Choroid plexus epithelial cell (primary cell): ENCODE measurements at regions not wholly inside any gene's neighbourhood (a gene's known extent, or its start where the extent isn't known, plus 50 kb on each side); places are given as distances from the start of the nearest gene placed in this dataset.
A peak's percentile ranks its signal among the peaks of the same experiment; 100 is the strongest.

Experiments
- DNase-seq: peaks from one replicate; pipeline ENCODE4 v3.0.0-alpha.2; 2010; ENCODE audit warnings: low read depth
- H3K4me3 ChIP-seq: 2 replicates; pipeline ENCODE4 v1.5.1; 2011; ENCODE audit warnings: low read depth, mild to moderate bottlenecking, control low read depth, low read length, moderate library complexity
- TF ChIP-seq, protein P1 (sequence below): conservative IDR thresholded peaks from 2 replicates; pipeline ENCODE4 v1.5.1; 2011; ENCODE audit warnings: low read depth, mild to moderate bottlenecking, control low read depth, inconsistent platforms, low read length, moderate library complexity

DNA sequence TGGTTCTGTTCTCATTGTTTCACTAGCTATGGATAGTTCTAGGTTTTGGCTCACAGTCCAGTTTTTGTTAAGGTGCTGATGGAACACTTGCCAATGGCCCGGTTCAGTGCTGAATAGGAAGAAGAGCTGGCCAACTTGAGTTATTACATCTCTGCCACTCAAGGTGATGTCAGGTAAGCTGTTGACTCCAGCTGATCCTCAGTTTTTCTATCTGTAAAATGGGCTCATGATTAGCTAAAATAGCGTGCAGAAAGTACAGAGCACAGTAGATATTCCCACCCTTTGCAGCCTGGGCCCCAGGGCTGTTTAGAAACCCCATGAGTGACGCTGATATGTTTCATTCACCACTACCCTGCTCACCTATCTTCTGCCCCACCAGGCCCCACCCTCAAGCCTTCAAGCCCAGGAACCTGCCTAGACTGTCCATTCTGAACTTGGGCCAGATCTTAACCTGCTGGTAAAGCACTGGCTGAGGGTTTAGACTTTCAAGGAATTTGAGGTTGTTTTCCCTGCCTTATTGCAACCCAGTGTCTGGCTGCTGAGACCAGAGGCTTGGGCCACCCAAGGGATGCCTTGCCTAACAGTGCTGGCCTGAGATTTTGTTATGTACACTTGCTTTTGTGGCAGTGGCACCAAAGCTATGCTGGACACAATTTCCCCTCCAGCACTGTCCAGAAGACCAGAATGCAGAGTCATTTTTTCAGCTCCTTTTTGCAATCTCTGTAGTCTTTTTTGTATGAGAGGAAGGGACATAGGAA lies 378.2 kb upstream of the ZMIZ1 start:
- no peak for DNase-seq
- no peak overlapping the region for H3K4me3 ChIP-seq
- TF ChIP-seq, protein P1, sequence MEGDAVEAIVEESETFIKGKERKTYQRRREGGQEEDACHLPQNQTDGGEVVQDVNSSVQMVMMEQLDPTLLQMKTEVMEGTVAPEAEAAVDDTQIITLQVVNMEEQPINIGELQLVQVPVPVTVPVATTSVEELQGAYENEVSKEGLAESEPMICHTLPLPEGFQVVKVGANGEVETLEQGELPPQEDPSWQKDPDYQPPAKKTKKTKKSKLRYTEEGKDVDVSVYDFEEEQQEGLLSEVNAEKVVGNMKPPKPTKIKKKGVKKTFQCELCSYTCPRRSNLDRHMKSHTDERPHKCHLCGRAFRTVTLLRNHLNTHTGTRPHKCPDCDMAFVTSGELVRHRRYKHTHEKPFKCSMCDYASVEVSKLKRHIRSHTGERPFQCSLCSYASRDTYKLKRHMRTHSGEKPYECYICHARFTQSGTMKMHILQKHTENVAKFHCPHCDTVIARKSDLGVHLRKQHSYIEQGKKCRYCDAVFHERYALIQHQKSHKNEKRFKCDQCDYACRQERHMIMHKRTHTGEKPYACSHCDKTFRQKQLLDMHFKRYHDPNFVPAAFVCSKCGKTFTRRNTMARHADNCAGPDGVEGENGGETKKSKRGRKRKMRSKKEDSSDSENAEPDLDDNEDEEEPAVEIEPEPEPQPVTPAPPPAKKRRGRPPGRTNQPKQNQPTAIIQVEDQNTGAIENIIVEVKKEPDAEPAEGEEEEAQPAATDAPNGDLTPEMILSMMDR, result no peak

DNA sequence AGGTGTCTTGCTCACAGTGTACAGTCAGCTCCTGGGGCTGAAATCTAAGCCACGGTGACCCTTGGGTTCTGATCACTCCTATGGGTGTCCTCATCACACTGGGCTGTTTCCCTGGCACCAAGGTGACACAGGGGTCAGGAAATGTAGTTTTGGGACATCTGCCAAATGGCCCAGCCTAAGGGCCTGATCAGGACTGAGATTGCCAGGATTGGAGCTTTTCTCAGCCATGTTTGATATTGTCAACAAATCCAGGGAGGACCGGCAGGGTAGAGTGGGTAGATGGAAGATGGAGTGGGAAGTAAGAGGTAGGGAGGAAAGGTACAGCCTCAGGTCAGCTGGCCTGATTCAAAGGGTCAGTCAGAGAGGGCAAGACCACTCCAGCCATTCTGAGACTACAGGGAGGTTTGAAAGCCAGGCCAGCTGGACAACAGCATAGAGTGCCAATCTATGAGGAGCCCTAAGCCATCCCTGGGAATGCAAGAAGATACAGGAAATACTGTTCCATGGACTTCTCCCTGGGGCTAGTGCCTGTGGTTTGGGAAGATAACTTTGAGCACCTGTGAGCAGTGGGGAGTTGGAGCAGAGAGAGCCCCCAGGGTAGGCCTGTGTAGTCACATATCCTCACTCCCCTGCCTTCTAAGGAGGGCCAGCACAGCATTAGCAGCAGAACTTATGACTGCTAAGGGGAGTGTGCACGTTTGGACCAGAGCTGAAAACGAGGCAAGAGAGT lies 377.3 kb upstream of the ZMIZ1 start:
- no peak overlapping the region for H3K4me3 ChIP-seq
- DNase-seq, result no peak
- TF ChIP-seq, protein P1, result no peak

DNA sequence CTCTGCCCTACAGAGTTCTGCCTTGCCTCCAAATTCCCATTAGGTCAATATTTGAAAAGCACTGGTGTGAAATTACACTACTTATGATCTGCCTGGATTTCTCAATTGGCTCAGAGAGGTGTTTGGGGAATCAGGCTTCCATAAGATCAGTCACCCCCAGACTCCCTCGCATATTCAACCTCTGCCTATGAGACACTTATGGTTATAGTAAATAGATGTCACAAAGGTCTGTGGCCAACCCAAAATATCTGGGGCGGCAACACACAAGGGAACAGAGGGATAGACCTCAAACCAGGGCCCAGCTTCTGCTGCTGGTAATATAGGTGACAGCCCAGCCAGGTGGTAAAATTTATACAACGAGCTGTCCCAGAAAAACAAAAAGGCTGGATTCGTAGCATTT lies 376.7 kb upstream of the ZMIZ1 start:
- no peak overlapping the region for H3K4me3 ChIP-seq
- TF ChIP-seq, protein P1, result no peak
- no peak for DNase-seq

DNA sequence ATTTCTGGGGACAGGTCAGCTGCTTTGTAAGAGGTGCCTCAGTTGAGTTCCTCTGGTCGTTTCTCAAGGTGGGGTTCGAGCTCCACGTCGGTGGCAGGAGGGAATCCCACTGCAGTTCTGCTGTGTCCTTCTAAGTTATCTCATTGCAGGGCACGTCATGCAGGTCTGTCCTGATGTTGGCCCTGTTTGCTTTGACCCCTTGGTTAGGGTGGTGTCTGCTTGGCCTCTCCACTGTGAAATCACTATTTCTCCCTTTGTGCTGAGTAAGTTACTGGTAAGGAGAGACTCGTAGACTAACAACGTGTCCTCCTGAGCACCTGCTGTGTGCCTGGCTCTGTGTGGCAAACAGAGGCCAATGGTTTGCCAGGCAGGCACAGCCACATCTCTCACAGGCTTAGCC lies 372.9 kb upstream of the ZMIZ1 start:
- DNase-seq, result no peak
- H3K4me3 ChIP-seq, result no peak overlapping the region
- TF ChIP-seq, protein P1, result no peak

DNA sequence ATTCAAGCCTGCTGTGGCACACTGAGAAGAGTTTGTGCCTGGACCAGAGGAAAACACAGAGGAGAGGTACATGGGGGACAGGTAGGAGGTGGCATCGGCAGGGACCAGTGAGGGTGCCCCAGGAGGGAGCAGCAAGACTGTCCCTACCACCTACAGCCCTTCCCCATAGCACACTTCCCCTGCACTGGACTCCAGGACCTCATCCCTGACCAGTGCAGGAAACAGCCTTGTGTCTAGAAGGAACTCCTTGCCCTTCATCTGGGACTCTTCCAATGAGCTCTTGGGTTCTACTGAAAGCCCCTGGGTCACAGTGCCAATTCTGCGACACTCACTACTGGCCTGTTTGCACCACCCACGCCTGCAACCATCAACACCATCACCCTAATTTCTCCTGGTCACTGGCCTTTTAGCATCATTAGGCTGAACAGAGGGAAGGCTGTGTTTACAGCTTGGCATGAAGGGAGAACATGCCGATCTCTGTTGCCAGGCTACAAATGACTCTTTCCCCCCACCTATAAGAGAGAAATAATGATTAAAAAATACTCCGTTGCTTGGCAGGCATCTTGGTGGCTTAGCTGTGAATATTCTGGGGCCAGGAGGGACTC lies 371.9 kb upstream of the ZMIZ1 start:
- DNase-seq, result no peak
- H3K4me3 ChIP-seq, result no peak overlapping the region
- TF ChIP-seq, protein P1, result no peak

DNA sequence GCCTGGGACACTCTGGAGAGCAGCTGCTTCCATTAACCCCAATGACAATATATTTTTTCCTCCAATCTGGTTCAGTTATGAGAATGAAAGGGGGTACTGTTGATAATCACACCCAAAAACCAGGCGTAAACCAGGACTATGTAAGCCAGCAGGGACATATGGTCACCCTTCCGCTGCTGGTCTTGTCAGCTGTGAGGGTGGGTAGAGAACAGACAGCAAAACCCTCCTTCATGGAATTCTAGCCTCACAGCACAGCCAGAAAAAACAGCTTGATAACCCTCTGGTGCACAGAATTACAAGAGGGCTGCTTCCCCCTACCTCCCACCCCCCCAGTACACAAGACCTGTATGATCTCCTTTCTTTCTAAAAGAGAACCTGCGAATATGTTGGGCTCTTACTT lies 368.8 kb upstream of the ZMIZ1 start:
- TF ChIP-seq, protein P1, result no peak
- DNase-seq, result no peak
- no peak overlapping the region for H3K4me3 ChIP-seq

DNA sequence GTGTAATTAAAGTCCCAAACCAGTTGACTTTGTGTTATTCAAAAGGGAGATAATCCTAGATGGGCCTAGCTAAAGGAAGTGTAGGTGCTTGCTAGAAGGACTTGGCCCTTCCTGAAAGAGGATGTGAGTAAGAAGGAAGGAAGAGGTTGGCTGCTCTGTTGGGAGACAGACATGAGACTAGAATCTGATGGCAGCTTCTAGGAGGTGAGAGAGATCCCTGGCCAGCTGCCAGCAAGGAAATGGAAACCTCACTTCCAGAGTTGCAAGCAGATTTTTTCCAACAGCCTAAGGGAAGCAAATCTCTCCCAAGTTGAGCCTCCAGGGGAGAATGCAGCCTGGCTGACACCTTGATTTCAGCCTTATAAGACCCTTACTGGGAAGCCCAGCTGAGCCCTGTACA lies 368.4 kb upstream of the ZMIZ1 start:
- no peak overlapping the region for H3K4me3 ChIP-seq
- TF ChIP-seq, protein P1, result no peak
- DNase-seq, result peak; percentile 32
